H9 (cell line): ENCODE measurements at regions not wholly inside any gene's neighbourhood (a gene's known extent, or its start where the extent isn't known, plus 50 kb on each side); places are given as distances from the start of the nearest gene placed in this dataset.

Experiments
- DNase-seq: peaks from one replicate; pipeline ENCODE4 v3.0.0-alpha.2; 2017
- H2AFZ ChIP-seq: one replicate; pipeline ENCODE4 v1.6.1; 2013; ENCODE audit warnings: mild to moderate bottlenecking, low read length, control low read depth, moderate library complexity
- H2AK5ac ChIP-seq: 2 replicates; pipeline ENCODE4 v1.6.1; 2013; ENCODE audit warnings: low read length, control low read depth, mixed read lengths; ENCODE audit not compliant: insufficient read length
- H2BK120ac ChIP-seq: one replicate; pipeline ENCODE4 v1.6.1; 2013; ENCODE audit warnings: low read depth, mild to moderate bottlenecking, low read length, control low read depth, inconsistent platforms; ENCODE audit not compliant: poor library complexity, severe bottlenecking
- H2BK12ac ChIP-seq: 2 replicates; pipeline ENCODE4 v1.6.1; 2013; ENCODE audit warnings: low read length, control low read depth, mixed read lengths, low read depth; ENCODE audit not compliant: insufficient read length
- H2BK15ac ChIP-seq: 2 replicates; pipeline ENCODE4 v1.6.1; 2013; ENCODE audit warnings: low read depth, low read length, control low read depth
- H2BK20ac ChIP-seq: one replicate; pipeline ENCODE4 v1.6.1; 2013; ENCODE audit warnings: low read depth, mild to moderate bottlenecking, low read length, control low read depth, inconsistent platforms; ENCODE audit not compliant: poor library complexity, severe bottlenecking
- H2BK5ac ChIP-seq: 2 replicates; pipeline ENCODE4 v1.6.1; 2013; ENCODE audit warnings: low read length, control low read depth, mixed read lengths; ENCODE audit not compliant: insufficient read length
- H3K14ac ChIP-seq: 2 replicates; pipeline ENCODE4 v1.6.1; 2013; ENCODE audit warnings: low read length, control low read depth; ENCODE audit not compliant: insufficient read depth
- H3K18ac ChIP-seq: 2 replicates; pipeline ENCODE4 v1.6.1; 2013; ENCODE audit warnings: low read depth, mild to moderate bottlenecking, mixed read lengths, low read length, control low read depth; ENCODE audit not compliant: insufficient read length
- H3K23ac ChIP-seq: 2 replicates; pipeline ENCODE4 v1.6.1; 2013; ENCODE audit warnings: low read length, control low read depth, mixed read lengths, low read depth; ENCODE audit not compliant: insufficient read length
- H3K23me2 ChIP-seq: 2 replicates; pipeline ENCODE4 v1.6.1; 2013; ENCODE audit warnings: low read depth, mild to moderate bottlenecking, mixed read lengths, low read length, control low read depth; ENCODE audit not compliant: insufficient read length, poor library complexity, severe bottlenecking
- H3K27ac ChIP-seq: 2 replicates; pipeline ENCODE4 v1.5.1; 2013; ENCODE audit warnings: low read length, control low read depth, mixed read lengths, low read depth; ENCODE audit not compliant: insufficient read length
- H3K27me3 ChIP-seq: 2 replicates; pipeline ENCODE4 v1.6.1; 2013; ENCODE audit warnings: low read length, control low read depth, inconsistent platforms; ENCODE audit not compliant: insufficient read depth
- H3K4ac ChIP-seq: 2 replicates; pipeline ENCODE4 v1.6.1; 2013; ENCODE audit warnings: low read depth, mild to moderate bottlenecking, control low read depth, inconsistent platforms, low read length, moderate library complexity
- H3K4me1 ChIP-seq: 2 replicates; pipeline ENCODE4 v1.6.1; 2013; ENCODE audit warnings: low read length, control low read depth, inconsistent platforms; ENCODE audit not compliant: insufficient read depth
- H3K4me2 ChIP-seq: 2 replicates; pipeline ENCODE4 v1.6.1; 2013; ENCODE audit warnings: low read length, control low read depth, mixed read lengths; ENCODE audit not compliant: insufficient read length, insufficient read depth
- H3K56ac ChIP-seq: 2 replicates; pipeline ENCODE4 v1.6.1; 2013; ENCODE audit warnings: low read depth, mild to moderate bottlenecking, mixed read lengths, low read length, control low read depth; ENCODE audit not compliant: insufficient read length
- H3K79me1 ChIP-seq: 2 replicates; pipeline ENCODE4 v1.6.1; 2013; ENCODE audit warnings: low read depth, mild to moderate bottlenecking, moderate library complexity, low read length, control low read depth, inconsistent platforms; ENCODE audit not compliant: insufficient read depth, poor library complexity, severe bottlenecking
- H3K79me2 ChIP-seq: 2 replicates; pipeline ENCODE4 v1.6.1; 2013; ENCODE audit warnings: low read length, control low read depth, inconsistent platforms; ENCODE audit not compliant: insufficient read depth
- H3K9ac ChIP-seq: 2 replicates; pipeline ENCODE4 v1.6.1; 2013; ENCODE audit warnings: low read length, control low read depth, mixed read lengths; ENCODE audit not compliant: insufficient read length; ENCODE audit errors: extremely low read depth
- H3K9me3 ChIP-seq: one replicate; pipeline ENCODE4 v1.6.1; 2013; ENCODE audit warnings: low read depth, low read length, inconsistent platforms; ENCODE audit not compliant: control insufficient read depth
- H3T11ph ChIP-seq: one replicate; pipeline ENCODE4 v1.6.1; 2013; ENCODE audit warnings: mild to moderate bottlenecking, low read length, control low read depth, inconsistent platforms
- H4K20me1 ChIP-seq: one replicate; pipeline ENCODE4 v1.6.1; 2013; ENCODE audit not compliant: control insufficient read depth, insufficient read length, insufficient read depth
- H4K5ac ChIP-seq: 2 replicates; pipeline ENCODE4 v1.6.1; 2013; ENCODE audit warnings: low read depth, mild to moderate bottlenecking, mixed read lengths, low read length, control low read depth; ENCODE audit not compliant: insufficient read length
- H4K8ac ChIP-seq: replicated peaks from 2 replicates; pipeline ENCODE4 v1.6.1; 2013; ENCODE audit warnings: low read length, control low read depth, mixed read lengths, low read depth; ENCODE audit not compliant: insufficient read length
- H4K91ac ChIP-seq: 2 replicates; pipeline ENCODE4 v1.6.1; 2013; ENCODE audit warnings: low read depth, mild to moderate bottlenecking, moderate library complexity, mixed read lengths, low read length, control low read depth; ENCODE audit not compliant: insufficient read length
- H3K27ac Mint-ChIP-seq, 3 experiments: 2 replicates in 2 of 3; 3 replicates in 1 of 3; pipeline ENCODE4 v1.8.0; 2020 to 2021; ENCODE audit warnings: mixed read lengths in 3 of 3, mild to moderate bottlenecking in 1 of 3, moderate library complexity in 1 of 3
- H3K27me3 Mint-ChIP-seq: 2 replicates; pipeline ENCODE4 v1.8.0; 2021; ENCODE audit warnings: low read depth, mild to moderate bottlenecking, moderate library complexity, mixed read lengths
- H3K36me3 Mint-ChIP-seq, 3 experiments: 2 replicates in 2 of 3; 3 replicates in 1 of 3; pipeline ENCODE4 v1.8.0; 2020 to 2021; ENCODE audit warnings: low read depth in 3 of 3, mixed read lengths in 3 of 3; ENCODE audit not compliant: insufficient read depth in 1 of 3
- H3K4me1 Mint-ChIP-seq, 2 experiments: 2 replicates each; pipeline ENCODE4 v1.8.0; 2020; ENCODE audit warnings: mixed read lengths in 2 of 2
- H3K4me3 Mint-ChIP-seq, 2 experiments: 2 replicates in 1 of 2; 3 replicates in 1 of 2; pipeline ENCODE4 v1.8.0; 2020 to 2021; ENCODE audit warnings: mild to moderate bottlenecking in 2 of 2, mixed read lengths in 2 of 2, moderate library complexity in 1 of 2
- H3K9me3 Mint-ChIP-seq, 2 experiments: 2 replicates in 1 of 2; 3 replicates in 1 of 2; pipeline ENCODE4 v1.8.0; 2020; ENCODE audit warnings: mild to moderate bottlenecking in 2 of 2, mixed read lengths in 2 of 2, moderate library complexity in 1 of 2
- CTCF ChIP-seq: fragments of 200-600 bp; sonication (generic); conservative IDR thresholded peaks from 3 replicates; pipeline ENCODE4 v1.8.0; 2021; ENCODE audit warnings: antibody characterized with exemption, mild to moderate bottlenecking
- WGBS: extraction: QIAGEN DNeasy Blood & Tissue Kit; methylation state at CpG from one replicate; pipeline ENCODE4 v1.1.7; 2013; ENCODE audit warnings: missing lambda C conversion rate, low lambda C conversion rate, mixed read lengths; ENCODE audit not compliant: insufficient read length; ENCODE audit errors: extremely low coverage; 5-methylcytosine and 5-hydroxymethylcytosine counted together

DNA sequence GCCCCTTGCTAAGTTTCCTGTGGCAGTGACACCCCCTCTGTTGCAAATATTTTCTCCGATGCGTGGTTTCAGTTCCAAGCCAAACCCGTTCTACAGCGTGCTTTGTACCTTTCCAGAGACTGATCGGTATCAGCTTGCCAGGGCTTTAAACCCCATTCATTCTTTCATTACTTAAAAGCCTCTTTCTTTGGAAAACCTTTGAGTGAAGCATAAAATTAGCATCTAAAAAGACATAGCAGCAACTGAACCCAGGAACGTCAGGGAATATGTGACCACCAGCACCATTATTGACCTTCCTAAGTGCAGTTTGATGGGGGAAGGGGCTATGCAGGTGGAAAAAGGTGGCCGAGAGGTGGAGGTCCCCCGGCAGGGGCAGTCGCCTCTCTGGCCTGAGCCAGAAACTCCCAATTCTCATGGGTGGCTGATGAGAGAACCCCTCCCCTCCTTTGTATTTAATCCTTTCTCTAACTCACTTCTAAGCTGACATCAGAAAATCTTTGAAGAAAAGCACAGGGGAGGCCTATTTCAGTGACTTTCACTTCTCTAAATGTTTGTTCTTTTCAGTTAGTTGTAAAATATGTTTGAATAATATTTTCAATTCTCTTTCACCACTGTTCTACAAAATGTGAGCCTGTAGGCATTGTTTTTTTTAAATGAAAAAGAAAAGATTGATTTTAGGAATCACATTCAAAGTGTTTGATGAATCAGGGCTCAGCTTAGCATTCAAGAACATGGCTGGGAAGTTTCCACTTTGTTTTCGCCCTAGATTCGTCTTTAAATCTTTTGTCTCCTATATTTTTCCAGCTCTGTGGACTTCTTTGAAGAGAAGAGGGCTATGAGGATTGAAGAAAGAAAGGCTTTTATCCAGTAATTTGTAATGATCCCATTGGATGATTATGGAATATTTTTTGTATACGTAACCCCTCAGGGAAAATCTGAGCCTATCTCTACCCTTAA, 89.2 kb downstream of the RSPH3 start:
- H3K27ac ChIP-seq = peak overlapping the region; percentile 91
- H2BK5ac ChIP-seq = no peak overlapping the region
- peak overlapping the region; percentile 67 for H3K18ac ChIP-seq
- H3K4me1 ChIP-seq = peaks cover 8% of the 10 kb centered on the region
- H3K4me3 Mint-ChIP-seq = peak overlapping the region; percentile 26 to 58; a peak in 4 of 5 replicates
- peaks cover 7 to 20% (median 9%) of the 10 kb centered on the region in 3 experiments for H3K36me3 Mint-ChIP-seq
- peaks cover 58 to 59% of the 10 kb centered on the region in 2 experiments for H3K4me1 Mint-ChIP-seq
- no peak overlapping the region for H2AFZ ChIP-seq
- H3K27ac Mint-ChIP-seq = peak overlapping the region; percentile 91 to 99 (median 94)
- H3K27me3 ChIP-seq = no peaks in the 10 kb centered on the region
- peak overlapping the region; percentile 41 for H3K4me2 ChIP-seq
- H4K8ac ChIP-seq = no peak overlapping the region
- H3K79me2 ChIP-seq = no peaks in the 10 kb centered on the region
- H2BK120ac ChIP-seq = peak overlapping the region; percentile 92
- no CpG with 5 or more reads among the region's 12 CpGs for WGBS
- H3T11ph ChIP-seq = peak overlapping the region; percentile 95
- peak overlapping the region; percentile 63; the same call in 1 of the 2 replicates for H3K14ac ChIP-seq
- H3K9me3 ChIP-seq = peaks cover under 1% of the 10 kb centered on the region
- H2BK12ac ChIP-seq = peak overlapping the region; percentile 26
- no peaks in the 10 kb centered on the region for H3K23me2 ChIP-seq
- H3K9ac ChIP-seq = no peak overlapping the region
- H4K91ac ChIP-seq = peak overlapping the region; percentile 21
- no peaks in the 10 kb centered on the region for H3K79me1 ChIP-seq
- peaks cover 13 to 17% of the 10 kb centered on the region in 2 experiments for H3K9me3 Mint-ChIP-seq
- H3K27me3 Mint-ChIP-seq = no peaks in the 10 kb centered on the region
- H2BK15ac ChIP-seq = no peak overlapping the region
- no peak overlapping the region for H2BK20ac ChIP-seq
- peak; percentile 54 for TF ChIP-seq CTCF
- no peak overlapping the region for H3K56ac ChIP-seq
- H4K20me1 ChIP-seq = no peaks in the 10 kb centered on the region
- H4K5ac ChIP-seq = no peak overlapping the region
- no peak overlapping the region for H3K23ac ChIP-seq
- H2AK5ac ChIP-seq = no peak overlapping the region
- H3K4ac ChIP-seq = no peak overlapping the region; the same call in 1 of the 2 replicates
- peak; percentile 87 for DNase-seq
